IMR-90 (cell line): ENCODE measurements at regions not wholly inside any gene's neighbourhood (a gene's known extent, or its start where the extent isn't known, plus 50 kb on each side); places are given as distances from the start of the nearest gene placed in this dataset.

ENCODE experiments used
- BHLHE40 ChIP-seq: fragments of 150-350 bp; IDR thresholded peaks from 2 replicates; pipeline ENCODE4 v1.6.1; 2016; ENCODE audit warnings: mild to moderate bottlenecking, low read depth, low read length
- CEBPB ChIP-seq: IDR thresholded peaks from 2 replicates; pipeline ENCODE4 v1.6.1; 2012; ENCODE audit warnings: low read depth, low read length, improper control_type of control experiment
- CHD1 ChIP-seq: IDR thresholded peaks from 2 replicates; pipeline ENCODE4 v1.6.1; 2012; ENCODE audit warnings: low read depth, low read length, improper control_type of control experiment
- CTCF ChIP-seq: conservative IDR thresholded peaks from 2 replicates; pipeline ENCODE4 v1.5.1; 2012; ENCODE audit warnings: mild to moderate bottlenecking, low read depth, low read length, improper control_type of control experiment
- ELK1 ChIP-seq: fragments of 150-350 bp; IDR thresholded peaks from 2 replicates; pipeline ENCODE4 v1.6.1; 2016; ENCODE audit warnings: low read depth, mild to moderate bottlenecking, low read length, moderate library complexity, borderline replicate concordance
- FOS ChIP-seq: fragments of 150-350 bp; IDR thresholded peaks from 2 replicates; pipeline ENCODE4 v1.6.1; 2016; ENCODE audit warnings: low read depth, low read length
- MXI1 ChIP-seq: IDR thresholded peaks from 2 replicates; pipeline ENCODE4 v1.6.1; 2012; ENCODE audit warnings: low read depth, mild to moderate bottlenecking, low read length, moderate library complexity, borderline replicate concordance
- POLR2A ChIP-seq: IDR thresholded peaks from 2 replicates; pipeline ENCODE4 v1.6.1; 2012; ENCODE audit warnings: mild to moderate bottlenecking, low read depth, low read length
- RAD21 ChIP-seq: IDR thresholded peaks from 2 replicates; pipeline ENCODE4 v1.6.1; 2012; ENCODE audit warnings: low read length, improper control_type of control experiment
- RCOR1 ChIP-seq: IDR thresholded peaks from 2 replicates; pipeline ENCODE4 v1.6.1; 2012; ENCODE audit warnings: mild to moderate bottlenecking, low read length, improper control_type of control experiment; ENCODE audit not compliant: insufficient replicate concordance
- RFX5 ChIP-seq: IDR thresholded peaks from 2 replicates; pipeline ENCODE4 v1.8.0; 2012; ENCODE audit warnings: low read depth, mild to moderate bottlenecking, low read length, moderate library complexity
- SMC3 ChIP-seq: fragments of 150-350 bp; IDR thresholded peaks from 2 replicates; pipeline ENCODE4 v1.6.1; 2016; ENCODE audit warnings: low read depth, mild to moderate bottlenecking, antibody characterized with exemption, low read length, moderate library complexity

GRCh38 chr2:204081487-204082425 lies 145.2 kb downstream of the ICOS start:
- TF ChIP-seq CTCF (no peak), SMC3 (no peak), POLR2A (no peak), RAD21 (no peak), MXI1 (no peak), RCOR1 (no peak), CEBPB (no peak), FOS (no peak), RFX5 (no peak), CHD1 (no peak), BHLHE40 (no peak), ELK1 (no peak)
